HepG2 (cell line): ENCODE measurements at regions not wholly inside any gene's neighbourhood (a gene's known extent, or its start where the extent isn't known, plus 50 kb on each side); places are given as distances from the start of the nearest gene placed in this dataset.

ENCODE experiments used
- ATF5 ChIP-seq: sonication (generic); formaldehyde crosslinking; IDR thresholded peaks from 2 replicates; pipeline ENCODE4 v1.4.0; 2020; ENCODE audit warnings: mild to moderate bottlenecking, low read depth, missing genetic modification reagents
- FOXA3 ChIP-seq: IDR thresholded peaks from 2 replicates; pipeline ENCODE4 v1.6.1; 2016; ENCODE audit warnings: missing genetic modification reagents, missing compliant biosample characterization
- HNRNPLL ChIP-seq: fragments of 200-400 bp; formaldehyde crosslinking; IDR thresholded peaks from 2 replicates; pipeline ENCODE4 v1.6.1; 2017; ENCODE audit warnings: mild to moderate bottlenecking, low read depth, low read length; ENCODE audit not compliant: poor library complexity, severe bottlenecking
- IRF2 ChIP-seq: IDR thresholded peaks from 2 replicates; pipeline ENCODE4 v1.6.1; 2018; ENCODE audit warnings: missing genetic modification reagents, missing compliant biosample characterization
- PRMT3 ChIP-seq: sonication (generic); formaldehyde crosslinking; IDR thresholded peaks from 2 replicates; pipeline ENCODE4 v1.8.1; 2022; ENCODE audit warnings: low read depth, mild to moderate bottlenecking, moderate library complexity, missing genetic modification reagents, borderline replicate concordance
- RXRB ChIP-seq: IDR thresholded peaks from 2 replicates; pipeline ENCODE4 v1.6.1; 2016; ENCODE audit warnings: borderline replicate concordance, missing genetic modification reagents, missing compliant biosample characterization
- SNAPC5 ChIP-seq: sonication (generic); formaldehyde crosslinking; IDR thresholded peaks from 2 replicates; pipeline ENCODE4 v1.8.1; 2023; ENCODE audit warnings: mild to moderate bottlenecking, missing genetic modification reagents, borderline replicate concordance
- ZNF143 ChIP-seq: sonication (generic); formaldehyde crosslinking; IDR thresholded peaks from 2 replicates; pipeline ENCODE4 v1.4.0; 2020; ENCODE audit warnings: missing genetic modification reagents
- ZNF160 ChIP-seq: sonication (generic); formaldehyde crosslinking; IDR thresholded peaks from 2 replicates; pipeline ENCODE4 v1.8.0; 2022; ENCODE audit warnings: mild to moderate bottlenecking, inconsistent platforms, missing genetic modification reagents
- ZNF180 ChIP-seq: sonication (generic); formaldehyde crosslinking; IDR thresholded peaks from 2 replicates; pipeline ENCODE4 v1.4.0; 2020; ENCODE audit warnings: low read depth, missing genetic modification reagents, borderline replicate concordance
- ZNF354B ChIP-seq: sonication (generic); formaldehyde crosslinking; IDR thresholded peaks from 2 replicates; pipeline ENCODE4 v1.8.0; 2022; ENCODE audit warnings: mild to moderate bottlenecking, missing genetic modification reagents
- ZNF382 ChIP-seq: sonication (generic); formaldehyde crosslinking; IDR thresholded peaks from 2 replicates; pipeline ENCODE4 v1.5.0; 2020; ENCODE audit warnings: missing genetic modification reagents, mild to moderate bottlenecking, borderline replicate concordance
- ZNF569 ChIP-seq: sonication (generic); formaldehyde crosslinking; IDR thresholded peaks from 2 replicates; pipeline ENCODE4 v1.5.0; 2020; ENCODE audit warnings: mild to moderate bottlenecking, missing genetic modification reagents, moderate library complexity, borderline replicate concordance
- ZNF629 ChIP-seq: sonication (generic); formaldehyde crosslinking; conservative IDR thresholded peaks from 2 replicates; pipeline ENCODE4 v1.5.0; 2020; ENCODE audit warnings: missing genetic modification reagents
- ZNF687 ChIP-seq: sonication (generic); formaldehyde crosslinking; IDR thresholded peaks from 2 replicates; pipeline ENCODE4 v1.5.1; 2020; ENCODE audit warnings: mild to moderate bottlenecking, missing genetic modification reagents, moderate library complexity
- TF ChIP-seq, protein P1 (sequence below): sonication (generic); formaldehyde crosslinking; conservative IDR thresholded peaks from 2 replicates; pipeline ENCODE4 v1.4.0; 2020; ENCODE audit warnings: mild to moderate bottlenecking, missing genetic modification reagents, moderate library complexity
- TF ChIP-seq, protein P2 (sequence below): sonication (generic); formaldehyde crosslinking; IDR thresholded peaks from 2 replicates; pipeline ENCODE4 v1.5.0; 2020; ENCODE audit warnings: missing genetic modification reagents, mild to moderate bottlenecking, borderline replicate concordance

DNA sequence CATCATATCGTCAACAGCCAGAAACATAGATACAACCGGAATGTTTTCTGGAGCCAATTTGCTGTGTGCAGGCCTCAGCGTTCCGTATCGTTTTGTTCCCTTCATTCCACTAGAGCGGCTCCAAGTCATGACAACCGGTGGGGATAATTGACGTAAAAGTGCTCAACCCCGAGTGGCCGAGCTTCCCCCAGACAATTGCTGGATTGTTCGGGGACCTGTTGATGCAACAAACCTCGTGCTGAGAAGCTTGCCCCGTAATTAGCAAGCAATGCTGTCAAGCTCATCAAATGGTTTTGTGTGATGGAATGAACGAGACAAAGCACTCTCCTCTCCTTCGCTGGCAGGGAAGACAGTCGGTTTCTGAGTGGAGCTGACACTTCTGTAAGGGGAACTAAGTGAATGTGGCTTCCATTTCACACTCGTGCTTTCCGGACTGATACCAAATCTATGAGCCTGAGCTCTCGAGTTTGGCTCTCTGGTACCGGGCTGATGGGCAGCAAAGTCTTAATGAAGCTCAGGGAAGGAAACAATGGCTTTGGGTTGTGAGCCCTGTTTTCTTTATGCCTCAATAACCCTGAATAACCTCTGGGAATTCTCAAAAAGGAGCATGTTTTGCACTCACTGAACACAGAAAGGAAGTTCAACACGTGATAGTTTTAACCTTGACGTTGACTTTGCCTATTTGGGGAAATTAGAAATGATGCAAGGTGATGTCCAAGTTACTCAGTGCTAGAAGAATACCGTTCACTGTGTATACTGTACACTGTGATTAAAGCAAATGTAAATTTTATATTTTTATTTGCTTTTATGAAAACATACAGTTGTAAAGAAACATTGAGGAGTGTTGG is 220.5 kb downstream of the BAMBI start (continued):
- TF ChIP-seq ZNF143 (CRISPR knock-in tag) = no peak
- no peak for TF ChIP-seq ZNF354B (CRISPR knock-in tag)
- TF ChIP-seq FOXA3 (CRISPR knock-in tag) = peak; percentile 24; the same call in 1 of the 2 replicates
- TF ChIP-seq HNRNPLL = no peak
- no peak for TF ChIP-seq ZNF687 (CRISPR knock-in tag)
- no peak for TF ChIP-seq ZNF569
- TF ChIP-seq, protein P1, sequence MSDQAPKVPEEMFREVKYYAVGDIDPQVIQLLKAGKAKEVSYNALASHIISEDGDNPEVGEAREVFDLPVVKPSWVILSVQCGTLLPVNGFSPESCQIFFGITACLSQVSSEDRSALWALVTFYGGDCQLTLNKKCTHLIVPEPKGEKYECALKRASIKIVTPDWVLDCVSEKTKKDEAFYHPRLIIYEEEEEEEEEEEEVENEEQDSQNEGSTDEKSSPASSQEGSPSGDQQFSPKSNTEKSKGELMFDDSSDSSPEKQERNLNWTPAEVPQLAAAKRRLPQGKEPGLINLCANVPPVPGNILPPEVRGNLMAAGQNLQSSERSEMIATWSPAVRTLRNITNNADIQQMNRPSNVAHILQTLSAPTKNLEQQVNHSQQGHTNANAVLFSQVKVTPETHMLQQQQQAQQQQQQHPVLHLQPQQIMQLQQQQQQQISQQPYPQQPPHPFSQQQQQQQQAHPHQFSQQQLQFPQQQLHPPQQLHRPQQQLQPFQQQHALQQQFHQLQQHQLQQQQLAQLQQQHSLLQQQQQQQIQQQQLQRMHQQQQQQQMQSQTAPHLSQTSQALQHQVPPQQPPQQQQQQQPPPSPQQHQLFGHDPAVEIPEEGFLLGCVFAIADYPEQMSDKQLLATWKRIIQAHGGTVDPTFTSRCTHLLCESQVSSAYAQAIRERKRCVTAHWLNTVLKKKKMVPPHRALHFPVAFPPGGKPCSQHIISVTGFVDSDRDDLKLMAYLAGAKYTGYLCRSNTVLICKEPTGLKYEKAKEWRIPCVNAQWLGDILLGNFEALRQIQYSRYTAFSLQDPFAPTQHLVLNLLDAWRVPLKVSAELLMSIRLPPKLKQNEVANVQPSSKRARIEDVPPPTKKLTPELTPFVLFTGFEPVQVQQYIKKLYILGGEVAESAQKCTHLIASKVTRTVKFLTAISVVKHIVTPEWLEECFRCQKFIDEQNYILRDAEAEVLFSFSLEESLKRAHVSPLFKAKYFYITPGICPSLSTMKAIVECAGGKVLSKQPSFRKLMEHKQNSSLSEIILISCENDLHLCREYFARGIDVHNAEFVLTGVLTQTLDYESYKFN (CRISPR knock-in tag) = no peak
- TF ChIP-seq ZNF180 = no peak
- TF ChIP-seq SNAPC5 = no peak
- TF ChIP-seq IRF2 = no peak
- TF ChIP-seq, protein P2, sequence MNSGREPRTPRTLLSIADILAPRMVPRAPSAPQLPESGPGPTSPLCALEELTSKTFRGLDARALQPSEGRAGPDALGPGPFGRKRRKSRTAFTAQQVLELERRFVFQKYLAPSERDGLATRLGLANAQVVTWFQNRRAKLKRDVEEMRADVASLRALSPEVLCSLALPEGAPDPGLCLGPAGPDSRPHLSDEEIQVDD (CRISPR knock-in tag) = no peak
- no peak for TF ChIP-seq PRMT3 (CRISPR knock-in tag)
- TF ChIP-seq ZNF160 (CRISPR knock-in tag) = no peak
- TF ChIP-seq RXRB = peak; percentile 66
- no peak for TF ChIP-seq ATF5 (CRISPR knock-in tag)
- no peak for TF ChIP-seq ZNF382 (CRISPR knock-in tag)
- no peak for TF ChIP-seq ZNF629 (CRISPR knock-in tag)
